ENCODE measurements at regions not wholly inside any gene's neighbourhood (a gene's known extent, or its start where the extent isn't known, plus 50 kb on each side); places are given as distances from the start of the nearest gene placed in this dataset.

DNA sequence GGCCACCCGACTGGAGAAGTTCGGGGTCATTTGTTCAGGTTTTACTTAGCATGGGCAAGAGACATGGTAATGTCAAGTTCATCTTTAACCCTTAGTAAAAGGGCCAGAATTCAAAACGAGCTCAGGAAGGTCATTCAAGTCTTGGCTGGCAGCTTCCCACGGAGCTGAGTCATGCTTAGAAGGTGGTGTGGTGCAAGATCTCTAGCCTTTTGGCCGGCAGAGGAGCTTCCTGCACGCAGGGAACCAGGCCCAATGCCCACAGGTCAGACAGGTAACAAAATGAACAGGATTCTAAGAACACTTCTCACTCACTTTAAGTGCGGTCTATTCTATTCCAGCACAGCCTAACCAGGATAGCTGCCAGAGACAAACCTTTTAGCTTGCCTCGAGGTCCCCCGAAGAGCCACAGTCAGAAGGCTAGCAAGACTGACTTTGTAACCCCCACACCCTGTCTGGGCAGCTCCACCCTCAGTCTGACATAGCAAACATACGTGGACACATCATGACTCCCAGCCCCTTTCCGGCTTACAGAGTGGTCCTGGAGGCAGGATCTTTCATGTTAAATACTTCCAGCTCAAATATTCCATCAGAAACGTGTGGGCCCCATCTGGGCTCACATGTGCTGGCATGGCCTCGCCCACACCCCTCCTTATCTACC, 292.7 kb downstream of the BCL11A start:
- H3F3A ChIP-seq (ENCODE audit: insufficient read depth, low read length, poor library complexity, severe bottlenecking) = no peaks in the 10 kb centered on the region
- H3K36me3 ChIP-seq (ENCODE audit: insufficient read depth, low read length) = no peaks in the 10 kb centered on the region
- no peak overlapping the region for H2AFZ ChIP-seq (ENCODE audit: low read depth, low read length)
- no peaks in the 10 kb centered on the region for H3K27me3 ChIP-seq (ENCODE audit: insufficient read depth, low read depth, low read length)
- no peaks in the 10 kb centered on the region for H3K79me2 ChIP-seq (replicated peaks; ENCODE audit: insufficient read depth, low read length)
- TF ChIP-seq, protein P1, sequence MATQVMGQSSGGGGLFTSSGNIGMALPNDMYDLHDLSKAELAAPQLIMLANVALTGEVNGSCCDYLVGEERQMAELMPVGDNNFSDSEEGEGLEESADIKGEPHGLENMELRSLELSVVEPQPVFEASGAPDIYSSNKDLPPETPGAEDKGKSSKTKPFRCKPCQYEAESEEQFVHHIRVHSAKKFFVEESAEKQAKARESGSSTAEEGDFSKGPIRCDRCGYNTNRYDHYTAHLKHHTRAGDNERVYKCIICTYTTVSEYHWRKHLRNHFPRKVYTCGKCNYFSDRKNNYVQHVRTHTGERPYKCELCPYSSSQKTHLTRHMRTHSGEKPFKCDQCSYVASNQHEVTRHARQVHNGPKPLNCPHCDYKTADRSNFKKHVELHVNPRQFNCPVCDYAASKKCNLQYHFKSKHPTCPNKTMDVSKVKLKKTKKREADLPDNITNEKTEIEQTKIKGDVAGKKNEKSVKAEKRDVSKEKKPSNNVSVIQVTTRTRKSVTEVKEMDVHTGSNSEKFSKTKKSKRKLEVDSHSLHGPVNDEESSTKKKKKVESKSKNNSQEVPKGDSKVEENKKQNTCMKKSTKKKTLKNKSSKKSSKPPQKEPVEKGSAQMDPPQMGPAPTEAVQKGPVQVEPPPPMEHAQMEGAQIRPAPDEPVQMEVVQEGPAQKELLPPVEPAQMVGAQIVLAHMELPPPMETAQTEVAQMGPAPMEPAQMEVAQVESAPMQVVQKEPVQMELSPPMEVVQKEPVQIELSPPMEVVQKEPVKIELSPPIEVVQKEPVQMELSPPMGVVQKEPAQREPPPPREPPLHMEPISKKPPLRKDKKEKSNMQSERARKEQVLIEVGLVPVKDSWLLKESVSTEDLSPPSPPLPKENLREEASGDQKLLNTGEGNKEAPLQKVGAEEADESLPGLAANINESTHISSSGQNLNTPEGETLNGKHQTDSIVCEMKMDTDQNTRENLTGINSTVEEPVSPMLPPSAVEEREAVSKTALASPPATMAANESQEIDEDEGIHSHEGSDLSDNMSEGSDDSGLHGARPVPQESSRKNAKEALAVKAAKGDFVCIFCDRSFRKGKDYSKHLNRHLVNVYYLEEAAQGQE (IDR thresholded peaks at IDR 0.05; ENCODE audit: borderline replicate concordance) = no peak
- TF ChIP-seq SMC3 (conservative IDR thresholded peaks at IDR 0.05; ENCODE audit: poor library complexity) (no peak), EP300 (conservative IDR thresholded peaks at IDR 0.05; ENCODE audit: poor library complexity, severe bottlenecking) (no peak), EZH2 (IDR thresholded peaks at IDR 0.05; ENCODE audit: borderline replicate concordance, insufficient read depth, low read length, poor library complexity, severe bottlenecking) (no peak), RAD21 (conservative IDR thresholded peaks at IDR 0.05) (no peak), POLR2AphosphoS5 (IDR thresholded peaks at IDR 0.05) (no peak), MXI1 (conservative IDR thresholded peaks at IDR 0.05; ENCODE audit: poor library complexity, severe bottlenecking) (no peak), TAF1 (IDR thresholded peaks at IDR 0.05; ENCODE audit: low read depth) (no peak)
- TF ChIP-seq, protein P2, sequence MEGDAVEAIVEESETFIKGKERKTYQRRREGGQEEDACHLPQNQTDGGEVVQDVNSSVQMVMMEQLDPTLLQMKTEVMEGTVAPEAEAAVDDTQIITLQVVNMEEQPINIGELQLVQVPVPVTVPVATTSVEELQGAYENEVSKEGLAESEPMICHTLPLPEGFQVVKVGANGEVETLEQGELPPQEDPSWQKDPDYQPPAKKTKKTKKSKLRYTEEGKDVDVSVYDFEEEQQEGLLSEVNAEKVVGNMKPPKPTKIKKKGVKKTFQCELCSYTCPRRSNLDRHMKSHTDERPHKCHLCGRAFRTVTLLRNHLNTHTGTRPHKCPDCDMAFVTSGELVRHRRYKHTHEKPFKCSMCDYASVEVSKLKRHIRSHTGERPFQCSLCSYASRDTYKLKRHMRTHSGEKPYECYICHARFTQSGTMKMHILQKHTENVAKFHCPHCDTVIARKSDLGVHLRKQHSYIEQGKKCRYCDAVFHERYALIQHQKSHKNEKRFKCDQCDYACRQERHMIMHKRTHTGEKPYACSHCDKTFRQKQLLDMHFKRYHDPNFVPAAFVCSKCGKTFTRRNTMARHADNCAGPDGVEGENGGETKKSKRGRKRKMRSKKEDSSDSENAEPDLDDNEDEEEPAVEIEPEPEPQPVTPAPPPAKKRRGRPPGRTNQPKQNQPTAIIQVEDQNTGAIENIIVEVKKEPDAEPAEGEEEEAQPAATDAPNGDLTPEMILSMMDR (IDR thresholded peaks at IDR 0.05; ENCODE audit: poor library complexity, severe bottlenecking) = no peak
- no peaks in the 10 kb centered on the region for H4K20me1 ChIP-seq (ENCODE audit: insufficient read depth)
- no peak overlapping the region for H3K9ac ChIP-seq (ENCODE audit: low read length)
- no peak overlapping the region for H3K27ac ChIP-seq (ENCODE audit: low read length)
- no peaks in the 10 kb centered on the region for H3K9me3 ChIP-seq (ENCODE audit: low read length)
- H3K9me2 ChIP-seq (ENCODE audit: insufficient read depth, low read length) = no peaks in the 10 kb centered on the region
- no peak overlapping the region for H3K4me3 ChIP-seq (ENCODE audit: low read length)
- no peak overlapping the region for H3K4me2 ChIP-seq (ENCODE audit: low read length)

DNA sequence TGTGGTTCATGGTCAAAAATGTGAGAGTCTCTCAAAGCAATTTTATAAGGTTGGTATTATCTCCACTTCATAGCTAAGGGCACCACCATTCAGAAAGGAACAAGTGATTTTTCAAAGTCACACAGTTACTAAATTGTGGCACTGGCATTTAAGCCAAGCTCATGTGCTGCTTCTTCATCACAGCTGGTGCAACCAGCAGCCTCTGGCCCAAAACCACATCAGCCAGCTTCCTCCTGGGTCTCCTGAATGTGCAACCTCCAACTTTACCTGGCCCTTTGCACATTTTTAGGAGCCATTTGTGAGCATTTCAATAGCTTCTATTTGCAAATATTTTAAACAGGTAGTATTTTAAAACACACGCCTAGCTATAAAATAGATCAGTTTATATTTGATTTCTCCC, 293.7 kb downstream of the BCL11A start:
- H3K4me2 ChIP-seq (ENCODE audit: low read length) = no peak overlapping the region
- H3K27me3 ChIP-seq (ENCODE audit: insufficient read depth, low read depth, low read length) = no peaks in the 10 kb centered on the region

More for the DNA sequence above, 293.7 kb downstream of the BCL11A start:
- H3K9me2 ChIP-seq (ENCODE audit: insufficient read depth, low read length) = no peaks in the 10 kb centered on the region
- H3K4me3 ChIP-seq (ENCODE audit: low read length) = no peak overlapping the region
- no peaks in the 10 kb centered on the region for H3F3A ChIP-seq (ENCODE audit: insufficient read depth, low read length, poor library complexity, severe bottlenecking)
- H3K79me2 ChIP-seq (replicated peaks; ENCODE audit: insufficient read depth, low read length) = no peaks in the 10 kb centered on the region
- no peak overlapping the region for H3K27ac ChIP-seq (ENCODE audit: low read length)
- no peak overlapping the region for H2AFZ ChIP-seq (ENCODE audit: low read depth, low read length)
- no peaks in the 10 kb centered on the region for H3K9me3 ChIP-seq (ENCODE audit: low read length)
- H3K36me3 ChIP-seq (ENCODE audit: insufficient read depth, low read length) = no peaks in the 10 kb centered on the region
- H3K9ac ChIP-seq (ENCODE audit: low read length) = no peak overlapping the region
- TF ChIP-seq, protein P2 (IDR thresholded peaks at IDR 0.05; ENCODE audit: poor library complexity, severe bottlenecking) = no peak
- TF ChIP-seq EP300 (conservative IDR thresholded peaks at IDR 0.05; ENCODE audit: poor library complexity, severe bottlenecking) = no peak
- TF ChIP-seq EZH2 (IDR thresholded peaks at IDR 0.05; ENCODE audit: borderline replicate concordance, insufficient read depth, low read length, poor library complexity, severe bottlenecking) = no peak
- TF ChIP-seq, protein P1 (IDR thresholded peaks at IDR 0.05; ENCODE audit: borderline replicate concordance) = no peak
- no peak for TF ChIP-seq SMC3 (conservative IDR thresholded peaks at IDR 0.05; ENCODE audit: poor library complexity)
- no peak for TF ChIP-seq RAD21 (conservative IDR thresholded peaks at IDR 0.05)
- TF ChIP-seq POLR2AphosphoS5 (IDR thresholded peaks at IDR 0.05) = no peak
- TF ChIP-seq TAF1 (IDR thresholded peaks at IDR 0.05; ENCODE audit: low read depth) = no peak
- no peak for TF ChIP-seq MXI1 (conservative IDR thresholded peaks at IDR 0.05; ENCODE audit: poor library complexity, severe bottlenecking)
- H4K20me1 ChIP-seq (ENCODE audit: insufficient read depth) = no peaks in the 10 kb centered on the region
